ENCODE measurements at regions not wholly inside any gene's neighbourhood (a gene's known extent, or its start where the extent isn't known, plus 50 kb on each side); places are given as distances from the start of the nearest gene placed in this dataset.
"Not testable (repeated sequence)": the region's sequence is repeated elsewhere in the genome, so short reads cannot be mapped to it uniquely, and the experiment has no call there.

- DNase-seq: no peak
- Histone ChIP-seq H3K27ac (no peak overlapping the region), H3K9me3 (no peaks in the 10 kb centered on the region), H3K36me3 (no peaks in the 10 kb centered on the region), H3K4me3 (no peak overlapping the region), H3K4me1 (no peaks in the 10 kb centered on the region), H3K27me3 (no peaks in the 10 kb centered on the region)
- WGBS, 2 donors (ENCODE audit: low coverage in 1 of 2): 84 to 87% methylated on average over 3 of the region's 3 CpGs
- in situ Hi-C loops (cut with MboI; ENCODE audit: low pct_ligation_motif_present in 1 of 4, low pct_unique_long_range_greater_than_20kb in 1 of 4, low sequenced_read_pairs in 3 of 4): no loop called here
- intact Hi-C loops (cut with DNase I; ENCODE audit: low total_unique reads): no loop called here
- TF ChIP-seq EP300 (IDR thresholded peaks at IDR 0.05; ENCODE audit: low read depth): no peak
Observed at GRCh38 chr2:200109421-200109820, 154.0 kb downstream of the MAIP1 start.

- intact Hi-C loops (cut with DNase I; ENCODE audit: low total_unique reads) (no loop called here), in situ Hi-C loops (cut with MboI; ENCODE audit: low pct_ligation_motif_present in 1 of 4, low pct_unique_long_range_greater_than_20kb in 1 of 4, low sequenced_read_pairs in 3 of 4) (no loop called here)
- H3K36me3 ChIP-seq: no peaks in the 10 kb centered on the region
- H3K27ac ChIP-seq: no peak overlapping the region
- H3K9me3 ChIP-seq: no peaks in the 10 kb centered on the region
- TF ChIP-seq POLR2AphosphoS5 (IDR thresholded peaks at IDR 0.05) (no peak), EP300 (IDR thresholded peaks at IDR 0.05; ENCODE audit: low read depth) (no peak), CTCF (IDR thresholded peaks at IDR 0.05) (no peak)
- no peaks in the 10 kb centered on the region for H3K4me1 ChIP-seq
- DNase-seq: no peak
- H3K27me3 ChIP-seq: no peaks in the 10 kb centered on the region
- no peak overlapping the region for H3K4me3 ChIP-seq
Observed at GRCh38 chr2:200110381-200110780, 155.0 kb downstream of the MAIP1 start.

GRCh38 chr2:200113016-200113799, 157.8 kb downstream of the MAIP1 start:
- H3K9me3 ChIP-seq; H3K4me3 ChIP-seq; in situ Hi-C loops (cut with MboI; ENCODE audit: low pct_ligation_motif_present in 1 of 4, low pct_unique_long_range_greater_than_20kb in 1 of 4, low sequenced_read_pairs in 3 of 4); H3K27ac ChIP-seq; H3K36me3 ChIP-seq; H3K27me3 ChIP-seq; intact Hi-C loops (cut with DNase I; ENCODE audit: low total_unique reads); H3K4me1 ChIP-seq; DNase-seq: not testable (repeated sequence)
- WGBS, 2 donors (ENCODE audit: low coverage in 1 of 2): 54% methylated on average over 6 to 8 of the region's 8 CpGs

- no peaks in the 10 kb centered on the region for H3K36me3 ChIP-seq
- intact Hi-C loops (cut with DNase I; ENCODE audit: low total_unique reads) (no loop called here), in situ Hi-C loops (cut with MboI; ENCODE audit: low pct_ligation_motif_present in 1 of 4, low pct_unique_long_range_greater_than_20kb in 1 of 4, low sequenced_read_pairs in 3 of 4) (no loop called here)
- H3K4me3 ChIP-seq: no peak overlapping the region
- H3K27me3 ChIP-seq: no peaks in the 10 kb centered on the region
- no peak for DNase-seq
- H3K9me3 ChIP-seq: no peaks in the 10 kb centered on the region
- TF ChIP-seq POLR2AphosphoS5 (IDR thresholded peaks at IDR 0.05) (no peak), CTCF (IDR thresholded peaks at IDR 0.05) (no peak), POLR2A (IDR thresholded peaks at IDR 0.05) (no peak), EP300 (IDR thresholded peaks at IDR 0.05; ENCODE audit: low read depth) (no peak)
- peaks cover 0 to 4% (median under 1%) of the 10 kb centered on the region in 4 donors for H3K4me1 ChIP-seq
- WGBS, 2 donors (ENCODE audit: low coverage in 1 of 2): 80 to 86% methylated on average over 2 of the region's 2 CpGs
- no peak overlapping the region for H3K27ac ChIP-seq
Observed at GRCh38 chr2:200119236-200119635, 163.9 kb downstream of the MAIP1 start.

GRCh38 chr2:200121931-200122330, 166.5 kb downstream of the MAIP1 start:
- Histone ChIP-seq H3K36me3 (no peaks in the 10 kb centered on the region), H3K27me3 (no peaks in the 10 kb centered on the region), H3K27ac (no peak overlapping the region), H3K4me3 (no peak overlapping the region), H3K4me1 (peaks cover 14 to 28% (median 21%) of the 10 kb centered on the region in 4 donors), H3K9me3 (no peaks in the 10 kb centered on the region)
- in situ Hi-C loops (cut with MboI; ENCODE audit: low pct_ligation_motif_present in 1 of 4, low pct_unique_long_range_greater_than_20kb in 1 of 4, low sequenced_read_pairs in 3 of 4) (no loop called here), intact Hi-C loops (cut with DNase I; ENCODE audit: low total_unique reads) (no loop called here)
- TF ChIP-seq POLR2AphosphoS5 (IDR thresholded peaks at IDR 0.05) (no peak), EP300 (IDR thresholded peaks at IDR 0.05; ENCODE audit: low read depth) (no peak), POLR2A (IDR thresholded peaks at IDR 0.05) (no peak), CTCF (IDR thresholded peaks at IDR 0.05) (no peak)
- DNase-seq: no peak

Data from transverse colon (tissue), 4 donors.